Right ventricle myocardium superior (tissue), 1 donor: ENCODE measurements at regions not wholly inside any gene's neighbourhood (a gene's known extent, or its start where the extent isn't known, plus 50 kb on each side); places are given as distances from the start of the nearest gene placed in this dataset.

Experiments
- ATAC-seq: fragments of 200-7000 bp; cut with Tn5 transposase; one replicate; pipeline ENCODE4 v1.9.1; 2020; ENCODE audit warnings: mild to moderate bottlenecking; ENCODE audit not compliant: poor library complexity
- DNase-seq: peaks from one replicate; pipeline ENCODE4 v3.0.0-alpha.2; 2020
- intact Hi-C: fragments of 100-400 bp; cut with DNase I; formaldehyde crosslinking; loops from one replicate; pipeline ENCODE4 v1.11.2; 2022
- donor health status: DM: no; HTN: yes; CAD: no; lungs with severe emphysema.

DNA sequence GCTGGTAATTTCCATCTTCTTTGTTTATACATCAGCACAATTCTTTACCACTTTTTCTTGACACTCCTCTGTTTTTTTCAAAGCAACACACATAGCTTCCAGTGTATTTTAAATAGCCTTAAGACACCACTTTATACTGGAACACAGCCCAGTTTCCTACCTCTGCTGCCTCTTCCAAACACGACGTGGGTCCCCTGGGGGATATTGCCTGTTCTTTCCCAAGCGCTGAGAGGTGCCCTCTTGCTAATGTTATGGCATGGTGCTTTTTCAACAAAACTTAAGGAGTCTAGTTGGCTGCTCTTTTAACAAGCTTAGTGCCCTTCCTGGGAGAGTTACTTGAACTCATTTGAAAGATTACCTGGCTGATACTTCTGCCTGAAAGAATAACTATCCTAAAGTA lies 112.7 kb downstream of the OLFM4 start:
- intact Hi-C loops, result no loop called here
- no peak for ATAC-seq
- DNase-seq, result no peak

DNA sequence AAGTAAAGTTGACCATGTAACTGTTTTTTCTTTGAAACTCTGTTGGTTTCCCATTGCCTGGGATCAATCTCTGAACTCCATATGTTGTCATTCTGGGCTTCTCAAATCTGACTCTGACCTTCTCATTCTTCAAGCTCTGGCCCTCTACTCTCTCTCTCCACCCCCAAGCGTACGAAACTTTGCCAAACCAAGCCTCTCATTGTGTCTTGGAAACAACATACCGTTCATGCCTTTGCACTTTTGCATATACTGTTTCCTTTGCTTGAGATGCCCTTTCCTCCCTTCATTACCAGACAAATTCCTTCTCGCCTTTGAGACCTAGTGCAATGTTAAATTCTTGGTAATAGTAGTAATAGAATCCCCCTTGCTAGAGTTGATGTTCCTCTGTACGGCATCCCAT lies 113.7 kb downstream of the OLFM4 start:
- intact Hi-C loops, result no loop called here
- ATAC-seq (no peak), DNase-seq (no peak)

DNA sequence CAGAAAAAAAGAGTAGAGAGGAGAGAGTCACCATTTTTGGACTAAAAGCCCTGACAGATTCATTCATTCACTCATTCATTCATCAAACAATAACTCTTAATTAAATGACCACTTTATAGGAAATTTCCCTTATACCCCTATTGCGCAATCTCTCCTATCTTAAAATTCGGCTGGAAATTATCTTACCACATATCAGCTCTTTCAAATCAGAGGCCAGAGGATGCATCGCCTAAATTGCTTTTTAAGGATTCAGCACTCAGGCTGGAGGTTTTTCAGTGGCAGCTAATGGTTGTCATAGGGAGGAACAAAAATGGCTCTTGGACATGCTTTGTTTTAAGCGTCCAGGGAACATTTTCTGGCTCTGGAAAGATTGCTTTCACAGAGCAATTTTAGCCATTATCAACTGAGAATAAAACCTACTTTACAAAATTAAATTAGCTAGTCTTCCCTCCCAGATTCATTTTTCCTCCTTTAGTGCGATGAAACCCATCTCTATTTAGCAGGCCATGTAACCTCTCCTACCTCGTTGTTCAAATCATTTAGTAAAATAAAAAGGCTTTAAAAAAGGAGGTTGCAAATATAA lies 115.2 kb downstream of the OLFM4 start:
- DNase-seq, result no peak
- intact Hi-C loops, result no loop called here
- ATAC-seq, result no peak

DNA sequence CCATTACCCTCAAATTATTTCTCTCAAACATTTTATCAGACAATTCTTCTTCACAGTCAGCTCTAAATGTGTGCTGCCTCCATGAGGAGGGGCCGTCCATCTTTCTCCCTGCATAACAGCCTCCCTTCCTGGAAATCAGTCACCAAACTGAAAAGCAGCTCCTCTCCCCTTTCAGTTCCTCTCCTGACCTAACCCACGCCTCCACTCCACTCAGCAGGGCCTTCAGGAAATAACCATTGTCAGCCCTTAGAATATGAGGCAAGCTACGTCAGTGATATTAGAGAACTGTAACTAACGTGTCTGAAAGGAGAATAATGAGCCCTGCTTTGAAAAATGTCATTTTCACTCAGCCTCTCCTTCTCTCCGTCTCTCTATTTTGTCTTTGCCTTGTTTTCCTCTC lies 116.2 kb downstream of the OLFM4 start:
- no peak for ATAC-seq
- intact Hi-C loops, result no loop called here
- DNase-seq, result no peak

DNA sequence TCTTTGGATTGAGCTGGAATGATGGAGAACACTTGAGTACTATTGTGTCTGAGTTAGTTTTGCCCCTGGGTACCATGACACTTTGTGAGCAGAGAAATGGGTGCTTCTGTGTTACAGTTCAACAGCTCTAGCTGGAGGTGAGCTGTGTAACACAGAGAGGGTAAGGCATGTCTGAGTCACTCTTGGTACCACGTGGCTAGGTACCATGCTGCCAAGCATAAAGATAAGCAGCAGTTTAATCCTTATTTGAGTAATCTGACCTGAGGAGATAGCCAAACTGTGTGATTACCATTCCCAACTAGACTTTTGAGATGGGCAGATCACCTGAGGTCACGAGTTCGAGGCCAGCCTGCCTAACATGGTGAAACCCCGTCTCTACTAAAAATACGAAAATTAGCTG lies 122.0 kb downstream of the OLFM4 start:
- ATAC-seq (no peak), DNase-seq (no peak)
- intact Hi-C loops, result loop anchor here (5.0 kb wide), 1 partner anchor 183 kb away; no protein-coding TSS in a partner anchor

DNA sequence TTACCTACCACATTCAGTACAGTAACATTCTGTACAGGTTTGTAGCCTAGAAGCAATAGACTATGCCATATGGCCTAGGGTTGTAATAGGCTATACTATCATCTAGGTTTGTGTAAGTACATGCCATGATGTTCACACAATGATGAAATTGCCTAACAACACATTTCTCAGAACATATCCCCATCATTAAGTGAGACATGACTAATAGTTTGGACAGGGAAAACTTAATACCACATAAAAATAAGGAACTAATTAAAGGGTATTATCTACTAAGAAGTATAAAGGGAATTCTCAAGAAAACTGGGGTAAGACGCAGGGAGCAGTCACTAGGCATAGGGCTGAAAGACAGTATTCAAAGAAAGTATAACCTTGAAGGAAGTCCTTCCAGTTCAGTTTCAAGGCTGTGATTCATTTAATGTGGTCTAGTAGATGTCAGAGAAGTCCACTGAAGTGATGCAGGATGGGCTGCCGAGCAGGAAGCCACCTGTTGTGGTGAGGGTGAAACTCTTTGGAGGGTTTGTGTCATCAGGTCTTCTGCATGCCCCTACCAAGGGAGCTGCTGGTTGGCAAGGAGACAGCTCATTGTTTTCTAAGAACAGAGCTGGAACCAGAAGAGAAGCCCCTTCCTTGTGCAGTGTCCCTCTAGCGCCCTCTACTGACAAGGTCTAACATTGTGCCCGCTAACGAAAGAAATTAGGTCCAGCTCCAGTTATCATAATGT lies 122.9 kb downstream of the OLFM4 start:
- no peak for DNase-seq
- ATAC-seq, result peak; percentile 62
- intact Hi-C loops, result loop anchor here (5.0 kb wide), 1 partner anchor 184 kb away; no protein-coding TSS in a partner anchor

DNA sequence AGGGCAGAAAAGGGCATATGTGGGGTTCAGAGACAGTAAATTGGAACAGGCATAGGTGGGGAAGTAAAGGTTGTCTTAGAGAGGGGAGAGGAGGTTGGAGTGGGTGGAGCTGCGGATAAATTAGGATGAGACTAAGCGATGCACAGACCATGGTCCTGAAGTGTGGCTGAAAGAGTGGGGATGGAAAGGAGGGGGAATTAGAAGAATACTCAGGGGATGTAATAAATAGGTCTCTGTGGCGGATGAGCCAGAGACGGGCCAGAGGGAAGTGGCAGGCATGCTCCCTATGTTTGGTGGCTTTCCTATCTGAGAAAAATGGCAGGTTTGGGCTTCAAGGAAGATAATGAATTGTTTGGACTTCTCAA lies 123.4 kb downstream of the OLFM4 start:
- DNase-seq, result no peak
- ATAC-seq, result no peak
- intact Hi-C loops, result loop anchor here (5.0 kb wide), 1 partner anchor 185 kb away; no protein-coding TSS in a partner anchor

DNA sequence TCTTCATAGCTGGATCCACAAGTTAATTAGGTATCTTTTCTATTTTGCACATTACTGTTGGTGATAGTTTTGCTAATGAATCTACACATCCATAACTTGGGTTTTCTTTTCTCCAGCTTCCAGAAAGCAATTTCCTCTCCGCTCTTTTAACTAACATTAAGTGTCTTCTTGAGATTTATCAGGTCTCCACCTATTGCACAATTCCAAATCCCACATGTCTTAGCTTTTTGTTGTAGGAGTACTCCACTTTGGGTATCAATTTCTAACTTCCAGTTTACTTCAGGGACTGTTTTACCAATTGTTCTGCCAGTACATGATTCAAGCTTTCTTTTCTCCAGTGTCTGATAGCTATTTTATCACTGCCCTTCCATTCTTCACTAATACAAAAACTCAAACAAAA lies 129.6 kb downstream of the OLFM4 start:
- no peak for DNase-seq
- intact Hi-C loops, result no loop called here
- ATAC-seq, result no peak

DNA sequence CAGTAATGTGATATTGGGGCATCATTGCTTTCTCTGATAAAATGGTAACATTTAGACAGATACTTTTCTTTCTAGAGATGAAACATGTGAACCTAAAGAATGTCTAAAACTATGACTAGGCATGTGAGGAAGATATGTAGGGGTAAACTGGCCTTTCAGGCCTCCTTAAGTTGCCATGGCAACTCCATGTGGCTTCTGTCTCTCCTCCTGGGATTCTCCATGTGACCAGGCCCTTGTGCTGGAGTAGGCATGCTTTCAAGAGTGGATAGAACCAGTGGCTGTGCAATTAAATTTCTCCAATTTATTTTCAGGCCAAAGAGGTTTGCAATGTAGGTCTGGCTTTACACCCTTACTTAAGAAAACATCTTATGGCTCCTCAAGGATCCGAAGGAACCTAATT lies 130.8 kb downstream of the OLFM4 start:
- DNase-seq (no peak), ATAC-seq (no peak)
- intact Hi-C loops, result no loop called here

DNA sequence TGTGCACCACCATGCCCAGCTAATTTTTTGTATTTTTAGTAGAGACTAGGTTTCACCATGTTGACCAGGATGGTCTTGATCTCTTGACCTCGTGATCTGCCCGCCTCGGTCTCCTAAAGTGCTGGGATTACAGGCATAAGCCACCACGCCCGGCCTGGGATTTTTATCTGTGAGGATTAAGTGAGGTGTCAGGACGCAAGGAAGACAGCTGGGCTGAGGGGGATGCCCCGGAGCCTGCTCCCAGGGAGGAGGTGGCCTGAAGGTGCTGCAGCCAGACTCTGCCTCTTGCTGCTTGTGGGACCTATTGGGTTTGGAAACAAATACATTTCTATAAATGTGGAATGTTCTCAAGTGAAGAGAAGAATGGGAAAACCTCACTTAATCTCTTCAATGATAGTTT lies 131.6 kb downstream of the OLFM4 start:
- intact Hi-C loops, result no loop called here
- DNase-seq (no peak), ATAC-seq (no peak)

DNA sequence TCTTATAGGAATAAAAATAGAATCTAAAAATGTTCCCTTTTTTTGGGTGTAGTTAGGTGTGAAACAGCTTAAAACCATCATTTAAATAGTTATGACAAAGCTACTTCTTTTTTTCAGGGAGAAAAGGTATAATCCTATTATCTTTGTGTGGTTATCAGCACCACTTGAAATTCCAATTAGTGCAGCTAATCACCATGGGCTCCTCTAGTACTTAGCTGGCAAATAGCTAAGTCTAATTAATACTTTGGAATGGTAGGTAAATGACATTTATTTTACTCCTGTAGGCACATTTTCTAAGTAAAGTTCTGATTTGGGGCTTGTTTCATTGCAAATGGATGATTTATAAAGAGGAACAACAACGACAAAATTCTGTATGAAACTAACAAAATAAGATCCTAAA lies 132.6 kb downstream of the OLFM4 start:
- intact Hi-C loops, result no loop called here
- ATAC-seq (no peak), DNase-seq (no peak)

DNA sequence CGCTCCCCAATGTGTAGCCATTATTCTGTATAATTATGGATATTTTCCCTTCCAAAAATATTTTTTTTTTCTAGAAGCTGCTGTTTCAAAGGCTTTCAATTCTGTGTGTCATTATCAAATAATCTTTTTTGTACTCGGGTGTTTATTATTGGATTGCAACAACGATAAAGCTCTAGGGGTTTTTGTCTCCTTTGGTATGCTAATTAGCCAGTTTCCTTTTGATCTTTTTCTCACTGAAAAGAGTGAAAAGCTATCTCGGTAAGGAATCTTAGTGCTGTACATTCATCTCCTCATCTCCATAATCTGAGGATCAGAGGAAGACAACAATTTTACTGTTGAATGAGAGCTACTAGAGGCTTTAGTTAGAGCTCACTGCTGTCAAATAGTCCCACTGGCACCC lies 136.6 kb downstream of the OLFM4 start:
- no peak for ATAC-seq
- intact Hi-C loops, result no loop called here
- no peak for DNase-seq

DNA sequence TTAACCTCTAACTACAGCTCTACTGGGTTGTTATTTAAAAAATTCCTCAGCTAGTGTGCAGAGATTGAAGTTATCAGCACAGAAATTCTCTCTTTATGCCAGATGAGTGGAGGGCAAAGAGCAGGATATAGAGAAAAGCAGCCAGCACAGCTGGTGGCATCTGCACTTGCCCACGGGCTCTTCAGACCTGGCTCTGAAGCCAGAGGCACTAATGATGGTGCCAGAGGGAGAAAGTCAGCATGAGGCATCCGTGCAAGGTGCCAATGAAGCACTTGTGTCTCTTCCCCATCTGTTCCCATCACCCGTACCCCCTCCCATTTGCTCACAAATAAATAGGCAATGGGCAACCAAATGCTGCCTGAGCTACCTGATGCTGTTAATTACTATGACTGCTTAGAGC lies 138.9 kb downstream of the OLFM4 start:
- ATAC-seq (no peak), DNase-seq (no peak)
- intact Hi-C loops, result no loop called here

DNA sequence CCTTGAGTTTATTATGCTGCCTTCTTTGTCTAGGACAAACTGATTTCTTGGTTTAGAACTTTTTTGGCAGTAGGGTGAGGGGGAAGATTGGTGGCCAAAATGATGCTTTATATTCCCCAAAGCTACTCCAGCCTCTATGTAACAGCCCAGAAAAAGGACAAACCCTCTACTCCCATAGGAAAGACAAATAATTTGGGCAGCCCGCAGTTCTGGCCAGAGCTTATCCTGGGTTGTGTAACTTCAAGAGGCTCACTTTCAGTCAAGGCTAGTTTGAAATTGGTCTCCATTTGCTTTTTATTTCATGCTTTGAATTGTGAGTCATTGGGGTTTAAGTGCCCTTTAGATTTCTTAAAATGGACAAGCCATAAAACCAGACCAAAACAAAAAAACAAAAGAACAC lies 142.3 kb downstream of the OLFM4 start:
- ATAC-seq (no peak), DNase-seq (no peak)
- intact Hi-C loops, result no loop called here

DNA sequence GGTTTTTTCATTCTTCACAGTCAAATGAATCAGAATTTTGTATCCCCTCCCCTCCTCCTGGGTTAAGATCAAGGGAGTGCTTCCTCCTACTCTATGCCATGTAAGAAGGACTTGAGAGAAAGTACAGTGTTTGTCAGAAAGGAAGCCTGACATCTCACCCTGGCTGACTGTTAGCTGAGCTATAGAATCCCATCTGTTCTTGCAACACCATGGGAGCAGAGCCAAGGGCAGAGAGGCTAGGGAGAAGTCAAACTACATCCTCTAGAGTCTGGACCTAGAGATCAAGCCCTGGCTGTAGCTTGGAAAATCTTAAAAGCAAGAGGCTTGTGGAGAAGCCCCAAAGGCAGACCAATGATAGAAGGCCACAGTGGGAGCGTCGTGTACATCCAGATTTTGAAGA lies 145.9 kb downstream of the OLFM4 start:
- intact Hi-C loops, result no loop called here
- ATAC-seq (no peak), DNase-seq (no peak)

DNA sequence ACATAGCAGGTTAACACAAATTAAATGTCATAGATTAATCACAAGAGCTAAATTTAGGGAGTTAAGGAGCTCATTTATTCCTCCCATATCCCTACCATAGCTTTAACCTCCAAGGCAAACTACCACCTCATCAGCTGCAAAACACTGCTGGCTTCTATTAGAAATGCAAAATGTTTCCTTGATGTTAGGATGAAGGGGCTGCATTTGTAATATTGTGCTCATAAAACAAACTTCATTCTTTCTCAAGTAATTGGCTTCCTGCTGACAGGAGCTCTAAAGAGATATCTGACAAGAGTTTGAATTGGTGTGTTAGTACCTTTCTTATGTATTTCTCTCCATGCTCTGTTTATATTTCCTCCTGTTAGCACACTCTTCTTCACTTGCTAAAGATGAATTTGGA lies 152.1 kb downstream of the OLFM4 start:
- intact Hi-C loops, result no loop called here
- no peak for ATAC-seq
- no peak for DNase-seq

DNA sequence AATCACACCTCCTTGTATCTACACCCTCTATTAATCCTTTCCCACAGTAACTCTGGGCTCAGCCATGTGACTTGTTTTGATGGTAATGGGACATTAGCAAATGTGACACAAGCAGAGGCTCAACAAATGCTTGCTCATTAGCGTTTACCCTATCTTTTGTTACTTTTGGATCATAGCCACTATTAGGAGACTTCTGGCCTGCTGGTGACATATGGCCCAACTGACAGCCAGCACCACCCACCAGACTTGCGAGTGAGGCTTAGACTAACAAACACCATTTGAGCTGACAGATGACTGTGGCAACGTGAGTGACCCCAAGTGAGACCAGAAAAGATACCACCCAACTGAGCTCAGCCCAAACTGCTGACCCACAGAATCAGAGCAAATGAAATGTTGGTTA lies 154.1 kb downstream of the OLFM4 start:
- intact Hi-C loops, result no loop called here
- DNase-seq, result no peak
- ATAC-seq, result no peak

DNA sequence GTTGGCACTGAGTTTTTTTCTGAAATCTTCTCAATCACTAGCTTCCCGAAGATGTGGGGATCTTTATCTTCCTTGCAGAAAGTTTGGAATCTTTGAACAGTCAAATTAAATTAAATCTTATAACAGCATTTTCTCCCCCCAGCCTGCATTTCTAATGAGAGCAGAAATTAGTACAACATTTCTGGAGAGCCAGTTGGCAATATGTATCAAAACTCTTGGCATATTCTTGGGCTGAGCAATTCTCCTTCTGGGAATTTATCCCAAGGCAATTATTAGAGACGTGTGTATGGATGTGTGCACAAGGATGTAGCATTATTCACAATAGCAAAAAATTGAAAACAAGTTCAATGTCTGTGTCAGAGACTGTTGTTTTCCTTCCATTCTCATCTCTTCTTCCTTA lies 159.5 kb downstream of the OLFM4 start:
- no peak for ATAC-seq
- intact Hi-C loops, result no loop called here

DNA sequence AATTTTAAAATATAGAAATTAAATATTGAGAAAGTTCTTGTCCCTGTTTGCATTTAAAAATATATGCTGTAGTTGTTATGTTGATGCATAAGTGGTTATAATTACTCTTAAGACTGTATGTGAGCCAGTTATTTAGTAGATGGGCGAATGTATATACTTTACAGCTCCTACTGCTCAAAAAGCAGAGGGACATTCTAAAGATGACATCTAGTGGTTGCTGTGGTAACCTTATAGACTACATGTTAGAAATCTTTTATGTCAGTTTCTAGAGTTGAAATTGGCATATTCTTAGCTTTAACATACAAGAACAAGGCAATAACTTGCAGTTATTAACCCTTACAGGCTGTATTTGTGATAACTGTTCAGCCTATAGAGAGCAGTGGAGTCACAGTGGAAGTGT lies 160.5 kb downstream of the OLFM4 start:
- intact Hi-C loops, result no loop called here
- ATAC-seq (no peak), DNase-seq (no peak)

More for the DNA sequence above, 159.5 kb downstream of the OLFM4 start:
- DNase-seq, result no peak

DNA sequence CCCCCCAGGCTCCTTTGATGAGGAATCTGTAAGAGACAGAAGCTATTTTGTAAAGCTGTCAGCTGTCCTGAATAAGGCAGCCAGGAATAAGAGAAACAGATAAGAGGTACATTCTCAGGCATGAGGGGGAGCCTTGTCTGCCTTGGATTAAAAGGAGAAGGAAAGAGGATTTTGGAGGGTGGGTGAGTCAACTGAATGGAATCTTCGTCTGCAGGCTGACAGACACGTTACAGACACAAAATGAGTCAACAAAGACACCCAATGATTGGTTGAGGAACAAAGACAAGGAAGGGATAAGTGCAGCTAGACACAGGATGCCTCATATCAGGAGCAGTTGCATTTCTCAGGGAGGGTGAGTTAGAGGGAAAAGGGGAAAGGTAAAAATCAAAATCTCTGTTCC lies 162.5 kb downstream of the OLFM4 start:
- DNase-seq, result no peak
- intact Hi-C loops, result no loop called here
- ATAC-seq, result no peak

DNA sequence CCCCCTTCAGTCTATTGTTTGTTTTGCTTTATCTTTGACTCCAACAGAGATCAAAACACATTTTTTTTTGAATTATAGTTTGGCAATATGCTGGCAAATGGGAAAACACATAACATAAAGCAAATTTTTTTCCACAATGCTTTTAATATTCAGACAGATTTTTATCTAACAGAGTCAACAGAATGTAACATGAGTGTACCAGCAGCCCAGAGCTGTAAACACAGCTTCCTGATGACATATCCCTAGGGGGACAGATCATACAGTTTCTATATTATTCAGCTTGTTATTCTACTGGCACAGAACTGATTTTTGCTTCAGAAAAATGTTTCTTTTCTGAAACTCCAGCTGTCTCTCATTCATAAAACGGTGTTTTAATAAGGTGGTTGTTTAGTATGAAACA lies 168.8 kb downstream of the OLFM4 start:
- DNase-seq, result no peak
- intact Hi-C loops, result no loop called here
- no peak for ATAC-seq
